HepG2 (cell line): ENCODE measurements at regions not wholly inside any gene's neighbourhood (a gene's known extent, or its start where the extent isn't known, plus 50 kb on each side); places are given as distances from the start of the nearest gene placed in this dataset.

ENCODE experiments used
- ATAC-seq: fragments of 200-7000 bp; cut with Tn5 transposase; 3 replicates; pipeline ENCODE4 v1.9.1; 2020; ENCODE audit warnings: mild to moderate bottlenecking, moderate library complexity
- BruUV-seq: library from RNA; stranded (reverse); fragments of 400-500 nt; replicated peaks from 2 replicates; lab custom pipeline; 2021; lab: Mats Ljungman, UMichigan
- CTCF ChIA-PET: fragments of 300-600 bp; formaldehyde crosslinking; extraction: SDS; loops from one replicate; lab custom pipeline; 2021; ENCODE audit warnings: low total read pairs, inconsistent platforms, low intra/inter-chr PET ratio; lab: Yijun Ruan, JAX
- POLR2A ChIA-PET: fragments of 350-600 bp; sonication (Branson Sonifier 250); formaldehyde crosslinking; loops from one replicate; lab custom pipeline; 2020; ENCODE audit warnings: antibody characterized with exemption, inconsistent platforms; lab: Yijun Ruan, JAX
- DNase-seq: peaks from one replicate; pipeline ENCODE4 v3.0.0-alpha.2; 2015; ENCODE audit warnings: low spot score
- FAIRE-seq: peaks from 3 replicates; lab custom pipeline; 2011; peaks lifted over from hg19 to GRCh38; lab: Jason Lieb, UNC
- H2AFZ ChIP-seq: one replicate; pipeline ENCODE4 v1.6.1; 2011; ENCODE audit warnings: low read length, inconsistent platforms
- H3K27ac ChIP-seq: fragments of 300-600 bp; 3 replicates; pipeline ENCODE4 v1.8.0; 2011; ENCODE audit warnings: mixed run types, mild to moderate bottlenecking, mixed read lengths, low read length, inconsistent platforms; ENCODE audit not compliant: insufficient read depth; ENCODE audit errors: extremely low read length
- H3K27me3 ChIP-seq, 2 experiments: fragments of 200-600 bp in 1 of 2; 2 replicates in 1 of 2; 3 replicates in 1 of 2; pipeline versions ENCODE4 v1.6.0 to v1.8.0; 2011; ENCODE audit warnings: low read length in 2 of 2, mild to moderate bottlenecking in 2 of 2, moderate library complexity in 2 of 2, inconsistent platforms in 1 of 2; ENCODE audit not compliant: insufficient read depth in 2 of 2, control insufficient read depth in 1 of 2
- H3K36me3 ChIP-seq, 2 experiments: fragments of 200-600 bp in 1 of 2; replicated peaks in 1 of 2; 2 replicates in 1 of 2; 3 replicates in 1 of 2; pipeline versions ENCODE4 v1.5.1 to v1.8.0; 2011; ENCODE audit warnings: low read length in 2 of 2, inconsistent platforms in 1 of 2; ENCODE audit not compliant: insufficient read depth in 2 of 2, control insufficient read depth in 1 of 2
- H3K4me1 ChIP-seq: 2 replicates; pipeline ENCODE4 v1.5.1; 2012; ENCODE audit warnings: low read length, inconsistent platforms; ENCODE audit not compliant: insufficient read depth
- H3K4me2 ChIP-seq: 2 replicates; pipeline ENCODE4 v1.6.0; 2011; ENCODE audit warnings: low read depth, low read length, inconsistent platforms
- H3K4me3 ChIP-seq, 3 experiments: fragments of 200-600 bp in 1 of 3; sonication (generic), shearing (Covaris generic) in 1 of 3; replicated peaks in 1 of 3; 2 replicates each; pipeline ENCODE4 v1.5.1; 2011 to 2016; ENCODE audit warnings: low read length in 3 of 3, inconsistent platforms in 2 of 3, low read depth in 2 of 3, mild to moderate bottlenecking in 2 of 3, control low read depth in 1 of 3, mixed read lengths in 1 of 3; ENCODE audit not compliant: insufficient read depth in 1 of 3
- H3K79me2 ChIP-seq: one replicate; pipeline ENCODE4 v1.6.1; 2011; ENCODE audit warnings: low read length, inconsistent platforms; ENCODE audit not compliant: insufficient read depth
- H3K9ac ChIP-seq: 2 replicates; pipeline ENCODE4 v1.6.0; 2011; ENCODE audit warnings: mild to moderate bottlenecking, low read depth, low read length, inconsistent platforms; ENCODE audit not compliant: insufficient read depth
- H3K9me3 ChIP-seq: 2 replicates; pipeline ENCODE4 v1.5.1; 2012; ENCODE audit warnings: mild to moderate bottlenecking, low read length
- H4K20me1 ChIP-seq: 2 replicates; pipeline ENCODE4 v1.6.0; 2011; ENCODE audit warnings: inconsistent platforms, mild to moderate bottlenecking, low read length, moderate library complexity; ENCODE audit not compliant: insufficient read depth
- MBD4 ChIP-seq: IDR thresholded peaks from 2 replicates; pipeline ENCODE4 v1.6.1; 2012; ENCODE audit warnings: low read length, inconsistent platforms, borderline replicate concordance
- SATB2 ChIP-seq: sonication (generic); formaldehyde crosslinking; IDR thresholded peaks from 2 replicates; pipeline ENCODE4 v1.5.0; 2020; ENCODE audit warnings: missing genetic modification reagents
- ZBTB20 ChIP-seq: sonication (generic); formaldehyde crosslinking; IDR thresholded peaks from 2 replicates; pipeline ENCODE4 v1.8.1; 2023; ENCODE audit warnings: missing genetic modification reagents, low read depth, mild to moderate bottlenecking, borderline replicate concordance
- ZMYM4 ChIP-seq: sonication (generic); formaldehyde crosslinking; IDR thresholded peaks from 2 replicates; pipeline ENCODE4 v1.8.1; 2023; ENCODE audit warnings: mild to moderate bottlenecking, missing genetic modification reagents
- ZNF3 ChIP-seq: IDR thresholded peaks from 2 replicates; pipeline ENCODE4 v1.7.0; 2017; ENCODE audit warnings: inconsistent platforms
- ZNF7 ChIP-seq: IDR thresholded peaks from 2 replicates; pipeline ENCODE4 v1.6.1; 2016; ENCODE audit warnings: missing biosample characterization, missing genetic modification reagents
- in situ Hi-C: cut with HindIII; loops from 2 replicates; pipeline ENCODE4 v1.10.0; 2017; ENCODE audit warnings: low pct_unique_long_range_greater_than_20kb; ENCODE audit not compliant: extremely low pct_ligation_motif_present
- intact Hi-C: fragments of 100-400 bp; cut with micrococcal nuclease; formaldehyde crosslinking; loops from one replicate; pipeline ENCODE4 v1.10.0; 2022; ENCODE audit not compliant: unreplicated experiment
- TF ChIP-seq, protein P1 (sequence below): sonication (generic); formaldehyde crosslinking; conservative IDR thresholded peaks from 2 replicates; pipeline ENCODE4 v1.4.0; 2020; ENCODE audit warnings: mild to moderate bottlenecking, missing genetic modification reagents, moderate library complexity
- TF ChIP-seq, protein P2 (sequence below): sonication (generic); formaldehyde crosslinking; IDR thresholded peaks from 2 replicates; pipeline ENCODE4 v1.5.1; 2020; ENCODE audit warnings: mild to moderate bottlenecking, missing genetic modification reagents, borderline replicate concordance
- TF ChIP-seq, protein P3 (sequence below): fragments of 450-650 bp; IDR thresholded peaks from 2 replicates; pipeline ENCODE4 v1.6.1; 2017
- TF ChIP-seq, protein P4 (sequence below): sonication (generic); formaldehyde crosslinking; IDR thresholded peaks from 2 replicates; pipeline ENCODE4 v1.5.0; 2020; ENCODE audit warnings: mild to moderate bottlenecking, missing genetic modification reagents
- TF ChIP-seq, protein P5 (sequence below): sonication (generic); formaldehyde crosslinking; IDR thresholded peaks from 2 replicates; pipeline ENCODE4 v1.4.0; 2020; ENCODE audit warnings: missing genetic modification reagents
- TF ChIP-seq, protein P6 (sequence below): sonication (generic); formaldehyde crosslinking; IDR thresholded peaks from 2 replicates; pipeline ENCODE4 v1.8.1; 2022; ENCODE audit warnings: low read depth, mild to moderate bottlenecking, missing genetic modification reagents

DNA sequence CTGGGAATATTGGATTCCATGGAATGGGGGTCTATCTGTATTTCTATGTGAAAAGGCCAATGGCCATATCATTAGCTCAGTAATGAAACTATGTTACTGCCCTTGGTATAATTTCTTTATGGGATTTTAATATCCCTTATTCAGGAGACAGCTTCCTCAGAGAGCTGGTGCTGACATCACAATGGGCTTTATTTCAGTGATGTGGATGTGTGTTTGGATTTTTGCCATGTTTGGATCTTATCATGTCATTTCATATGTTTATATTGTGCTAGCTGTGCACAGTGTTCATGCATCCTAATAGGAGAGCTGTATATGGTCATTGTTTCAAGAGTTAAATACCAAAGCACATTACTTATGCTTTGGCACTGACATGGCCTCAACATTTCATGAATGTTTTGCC, 806.1 kb upstream of the MAP3K7 start:
- Histone ChIP-seq H3K4me1 (no peaks in the 10 kb centered on the region), H3K9ac (no peak overlapping the region), H3K27ac (no peak overlapping the region), H2AFZ (no peak overlapping the region), H3K9me3 (peaks cover 6% of the 10 kb centered on the region; the same call in 1 of the 2 replicates), H3K27me3 (no peaks in the 10 kb centered on the region), H3K4me3 (no peak overlapping the region), H3K36me3 (no peaks in the 10 kb centered on the region), H4K20me1 (no peaks in the 10 kb centered on the region), H3K79me2 (no peaks in the 10 kb centered on the region), H3K4me2 (no peak overlapping the region)
- CTCF ChIA-PET: no interaction called here
- POLR2A ChIA-PET: no interaction called here
- intact Hi-C loops (no loop called here), in situ Hi-C loops (no loop called here)
- no TSS peak for BruUV-seq
- FAIRE-seq (no peak), DNase-seq (no peak), ATAC-seq (no peak)
- TF ChIP-seq, protein P1, sequence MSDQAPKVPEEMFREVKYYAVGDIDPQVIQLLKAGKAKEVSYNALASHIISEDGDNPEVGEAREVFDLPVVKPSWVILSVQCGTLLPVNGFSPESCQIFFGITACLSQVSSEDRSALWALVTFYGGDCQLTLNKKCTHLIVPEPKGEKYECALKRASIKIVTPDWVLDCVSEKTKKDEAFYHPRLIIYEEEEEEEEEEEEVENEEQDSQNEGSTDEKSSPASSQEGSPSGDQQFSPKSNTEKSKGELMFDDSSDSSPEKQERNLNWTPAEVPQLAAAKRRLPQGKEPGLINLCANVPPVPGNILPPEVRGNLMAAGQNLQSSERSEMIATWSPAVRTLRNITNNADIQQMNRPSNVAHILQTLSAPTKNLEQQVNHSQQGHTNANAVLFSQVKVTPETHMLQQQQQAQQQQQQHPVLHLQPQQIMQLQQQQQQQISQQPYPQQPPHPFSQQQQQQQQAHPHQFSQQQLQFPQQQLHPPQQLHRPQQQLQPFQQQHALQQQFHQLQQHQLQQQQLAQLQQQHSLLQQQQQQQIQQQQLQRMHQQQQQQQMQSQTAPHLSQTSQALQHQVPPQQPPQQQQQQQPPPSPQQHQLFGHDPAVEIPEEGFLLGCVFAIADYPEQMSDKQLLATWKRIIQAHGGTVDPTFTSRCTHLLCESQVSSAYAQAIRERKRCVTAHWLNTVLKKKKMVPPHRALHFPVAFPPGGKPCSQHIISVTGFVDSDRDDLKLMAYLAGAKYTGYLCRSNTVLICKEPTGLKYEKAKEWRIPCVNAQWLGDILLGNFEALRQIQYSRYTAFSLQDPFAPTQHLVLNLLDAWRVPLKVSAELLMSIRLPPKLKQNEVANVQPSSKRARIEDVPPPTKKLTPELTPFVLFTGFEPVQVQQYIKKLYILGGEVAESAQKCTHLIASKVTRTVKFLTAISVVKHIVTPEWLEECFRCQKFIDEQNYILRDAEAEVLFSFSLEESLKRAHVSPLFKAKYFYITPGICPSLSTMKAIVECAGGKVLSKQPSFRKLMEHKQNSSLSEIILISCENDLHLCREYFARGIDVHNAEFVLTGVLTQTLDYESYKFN (CRISPR knock-in tag): no peak
- TF ChIP-seq, protein P2, sequence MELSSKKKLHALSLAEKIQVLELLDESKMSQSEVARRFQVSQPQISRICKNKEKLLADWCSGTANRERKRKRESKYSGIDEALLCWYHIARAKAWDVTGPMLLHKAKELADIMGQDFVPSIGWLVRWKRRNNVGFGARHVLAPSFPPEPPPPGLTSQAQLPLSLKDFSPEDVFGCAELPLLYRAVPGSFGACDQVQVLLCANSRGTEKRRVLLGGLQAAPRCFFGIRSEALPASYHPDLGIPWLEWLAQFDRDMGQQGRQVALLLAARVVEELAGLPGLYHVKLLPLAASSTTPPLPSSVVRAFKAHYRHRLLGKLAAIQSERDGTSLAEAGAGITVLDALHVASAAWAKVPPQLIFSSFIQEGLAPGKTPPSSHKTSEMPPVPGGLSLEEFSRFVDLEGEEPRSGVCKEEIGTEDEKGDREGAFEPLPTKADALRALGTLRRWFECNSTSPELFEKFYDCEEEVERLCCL (CRISPR knock-in tag): no peak
- TF ChIP-seq, protein P3, sequence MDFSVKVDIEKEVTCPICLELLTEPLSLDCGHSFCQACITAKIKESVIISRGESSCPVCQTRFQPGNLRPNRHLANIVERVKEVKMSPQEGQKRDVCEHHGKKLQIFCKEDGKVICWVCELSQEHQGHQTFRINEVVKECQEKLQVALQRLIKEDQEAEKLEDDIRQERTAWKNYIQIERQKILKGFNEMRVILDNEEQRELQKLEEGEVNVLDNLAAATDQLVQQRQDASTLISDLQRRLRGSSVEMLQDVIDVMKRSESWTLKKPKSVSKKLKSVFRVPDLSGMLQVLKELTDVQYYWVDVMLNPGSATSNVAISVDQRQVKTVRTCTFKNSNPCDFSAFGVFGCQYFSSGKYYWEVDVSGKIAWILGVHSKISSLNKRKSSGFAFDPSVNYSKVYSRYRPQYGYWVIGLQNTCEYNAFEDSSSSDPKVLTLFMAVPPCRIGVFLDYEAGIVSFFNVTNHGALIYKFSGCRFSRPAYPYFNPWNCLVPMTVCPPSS: no peak
- TF ChIP-seq ZNF3 (CRISPR knock-in tag): no peak
- TF ChIP-seq ZBTB20 (CRISPR knock-in tag): no peak
- TF ChIP-seq MBD4: no peak
- no peak for TF ChIP-seq SATB2 (CRISPR knock-in tag)
- TF ChIP-seq, protein P4, sequence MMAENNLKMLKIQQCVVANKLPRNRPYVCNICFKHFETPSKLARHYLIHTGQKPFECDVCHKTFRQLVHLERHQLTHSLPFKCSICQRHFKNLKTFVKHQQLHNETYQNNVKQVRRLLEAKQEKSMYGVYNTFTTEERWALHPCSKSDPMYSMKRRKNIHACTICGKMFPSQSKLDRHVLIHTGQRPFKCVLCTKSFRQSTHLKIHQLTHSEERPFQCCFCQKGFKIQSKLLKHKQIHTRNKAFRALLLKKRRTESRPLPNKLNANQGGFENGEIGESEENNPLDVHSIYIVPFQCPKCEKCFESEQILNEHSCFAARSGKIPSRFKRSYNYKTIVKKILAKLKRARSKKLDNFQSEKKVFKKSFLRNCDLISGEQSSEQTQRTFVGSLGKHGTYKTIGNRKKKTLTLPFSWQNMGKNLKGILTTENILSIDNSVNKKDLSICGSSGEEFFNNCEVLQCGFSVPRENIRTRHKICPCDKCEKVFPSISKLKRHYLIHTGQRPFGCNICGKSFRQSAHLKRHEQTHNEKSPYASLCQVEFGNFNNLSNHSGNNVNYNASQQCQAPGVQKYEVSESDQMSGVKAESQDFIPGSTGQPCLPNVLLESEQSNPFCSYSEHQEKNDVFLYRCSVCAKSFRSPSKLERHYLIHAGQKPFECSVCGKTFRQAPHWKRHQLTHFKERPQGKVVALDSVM (CRISPR knock-in tag): no peak
- no peak for TF ChIP-seq ZNF7 (CRISPR knock-in tag)
- TF ChIP-seq ZMYM4 (CRISPR knock-in tag): no peak
- TF ChIP-seq, protein P5, sequence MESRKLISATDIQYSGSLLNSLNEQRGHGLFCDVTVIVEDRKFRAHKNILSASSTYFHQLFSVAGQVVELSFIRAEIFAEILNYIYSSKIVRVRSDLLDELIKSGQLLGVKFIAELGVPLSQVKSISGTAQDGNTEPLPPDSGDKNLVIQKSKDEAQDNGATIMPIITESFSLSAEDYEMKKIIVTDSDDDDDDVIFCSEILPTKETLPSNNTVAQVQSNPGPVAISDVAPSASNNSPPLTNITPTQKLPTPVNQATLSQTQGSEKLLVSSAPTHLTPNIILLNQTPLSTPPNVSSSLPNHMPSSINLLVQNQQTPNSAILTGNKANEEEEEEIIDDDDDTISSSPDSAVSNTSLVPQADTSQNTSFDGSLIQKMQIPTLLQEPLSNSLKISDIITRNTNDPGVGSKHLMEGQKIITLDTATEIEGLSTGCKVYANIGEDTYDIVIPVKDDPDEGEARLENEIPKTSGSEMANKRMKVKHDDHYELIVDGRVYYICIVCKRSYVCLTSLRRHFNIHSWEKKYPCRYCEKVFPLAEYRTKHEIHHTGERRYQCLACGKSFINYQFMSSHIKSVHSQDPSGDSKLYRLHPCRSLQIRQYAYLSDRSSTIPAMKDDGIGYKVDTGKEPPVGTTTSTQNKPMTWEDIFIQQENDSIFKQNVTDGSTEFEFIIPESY (CRISPR knock-in tag): no peak
- TF ChIP-seq, protein P6, sequence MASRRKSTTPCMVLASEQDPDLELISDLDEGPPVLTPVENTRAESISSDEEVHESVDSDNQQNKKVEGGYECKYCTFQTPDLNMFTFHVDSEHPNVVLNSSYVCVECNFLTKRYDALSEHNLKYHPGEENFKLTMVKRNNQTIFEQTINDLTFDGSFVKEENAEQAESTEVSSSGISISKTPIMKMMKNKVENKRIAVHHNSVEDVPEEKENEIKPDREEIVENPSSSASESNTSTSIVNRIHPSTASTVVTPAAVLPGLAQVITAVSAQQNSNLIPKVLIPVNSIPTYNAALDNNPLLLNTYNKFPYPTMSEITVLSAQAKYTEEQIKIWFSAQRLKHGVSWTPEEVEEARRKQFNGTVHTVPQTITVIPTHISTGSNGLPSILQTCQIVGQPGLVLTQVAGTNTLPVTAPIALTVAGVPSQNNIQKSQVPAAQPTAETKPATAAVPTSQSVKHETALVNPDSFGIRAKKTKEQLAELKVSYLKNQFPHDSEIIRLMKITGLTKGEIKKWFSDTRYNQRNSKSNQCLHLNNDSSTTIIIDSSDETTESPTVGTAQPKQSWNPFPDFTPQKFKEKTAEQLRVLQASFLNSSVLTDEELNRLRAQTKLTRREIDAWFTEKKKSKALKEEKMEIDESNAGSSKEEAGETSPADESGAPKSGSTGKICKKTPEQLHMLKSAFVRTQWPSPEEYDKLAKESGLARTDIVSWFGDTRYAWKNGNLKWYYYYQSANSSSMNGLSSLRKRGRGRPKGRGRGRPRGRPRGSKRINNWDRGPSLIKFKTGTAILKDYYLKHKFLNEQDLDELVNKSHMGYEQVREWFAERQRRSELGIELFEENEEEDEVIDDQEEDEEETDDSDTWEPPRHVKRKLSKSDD (CRISPR knock-in tag): no peak
